ENCODE measurements at regions not wholly inside any gene's neighbourhood (a gene's known extent, or its start where the extent isn't known, plus 50 kb on each side); places are given as distances from the start of the nearest gene placed in this dataset.

DNA sequence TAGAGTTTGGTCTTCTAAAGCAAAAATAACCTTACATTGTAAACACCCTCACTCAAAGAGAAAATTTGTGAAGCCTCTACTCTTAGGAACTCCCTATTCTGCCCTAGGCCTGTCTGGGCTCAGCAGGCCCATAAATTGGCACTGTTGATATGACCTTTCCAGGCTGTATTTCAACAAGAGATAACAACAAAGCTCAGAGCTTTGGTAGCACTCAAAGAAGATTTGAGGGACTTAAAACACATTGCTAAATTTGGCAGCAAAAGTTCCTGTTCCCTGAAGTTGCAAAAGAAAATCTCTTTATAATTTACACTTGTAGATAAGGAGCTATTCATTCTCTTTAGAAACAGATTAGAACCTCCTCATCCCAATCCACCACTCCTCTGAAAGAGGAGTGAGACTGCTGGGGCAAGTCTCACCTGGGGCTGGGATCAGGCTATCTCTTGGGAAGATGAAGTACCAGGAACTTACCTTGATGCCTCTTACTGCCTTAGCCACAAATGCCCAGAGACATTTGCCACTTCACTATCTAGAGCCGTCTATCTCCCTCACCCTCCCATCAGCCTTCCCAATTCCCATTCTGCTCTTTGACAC is 110.4 kb upstream of the AKIP1 start:
- TF ChIP-seq CTCF (IDR thresholded peaks at IDR 0.05) = no peak
- TF ChIP-seq POLR2A (IDR thresholded peaks at IDR 0.05) = no peak
